NCI-H748 treated with DMSO at 0.1 percent for 48 hours (cell line): ENCODE measurements at regions not wholly inside any gene's neighbourhood (a gene's known extent, or its start where the extent isn't known, plus 50 kb on each side); places are given as distances from the start of the nearest gene placed in this dataset.
"Not testable (repeated sequence)": the region's sequence is repeated elsewhere in the genome, so short reads cannot be mapped to it uniquely, and the experiment has no call there.

Experiments used
- DNase-seq: peaks from one replicate; lab custom pipeline; 2025; lab: John Stamatoyannopoulos, UW

DNA sequence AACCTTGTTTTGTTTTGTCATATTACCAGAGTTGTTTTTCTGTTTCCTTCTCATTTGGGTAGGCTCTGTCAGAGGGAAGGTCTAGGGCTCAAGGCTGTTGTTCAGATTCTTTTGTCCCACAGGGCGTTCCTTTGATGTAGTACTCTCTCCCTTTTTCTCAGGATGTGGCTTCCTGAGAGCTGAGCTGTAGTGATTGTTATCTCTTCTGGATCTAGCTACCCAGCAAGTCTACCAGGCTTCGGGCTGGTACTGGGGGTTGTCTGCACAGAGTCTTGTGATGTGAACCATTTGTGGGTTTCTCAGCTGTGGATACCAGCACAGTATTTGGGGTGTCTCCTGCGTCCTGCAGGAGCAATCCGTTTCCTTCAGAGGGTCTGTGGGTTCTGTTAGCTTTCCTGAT, 74.2 kb upstream of the GNG12 start:
- DNase-seq: not testable (repeated sequence)

GRCh38 chr1:67906015-67906414, 72.7 kb upstream of the GNG12 start:
- DNase-seq: not testable (repeated sequence)

DNA sequence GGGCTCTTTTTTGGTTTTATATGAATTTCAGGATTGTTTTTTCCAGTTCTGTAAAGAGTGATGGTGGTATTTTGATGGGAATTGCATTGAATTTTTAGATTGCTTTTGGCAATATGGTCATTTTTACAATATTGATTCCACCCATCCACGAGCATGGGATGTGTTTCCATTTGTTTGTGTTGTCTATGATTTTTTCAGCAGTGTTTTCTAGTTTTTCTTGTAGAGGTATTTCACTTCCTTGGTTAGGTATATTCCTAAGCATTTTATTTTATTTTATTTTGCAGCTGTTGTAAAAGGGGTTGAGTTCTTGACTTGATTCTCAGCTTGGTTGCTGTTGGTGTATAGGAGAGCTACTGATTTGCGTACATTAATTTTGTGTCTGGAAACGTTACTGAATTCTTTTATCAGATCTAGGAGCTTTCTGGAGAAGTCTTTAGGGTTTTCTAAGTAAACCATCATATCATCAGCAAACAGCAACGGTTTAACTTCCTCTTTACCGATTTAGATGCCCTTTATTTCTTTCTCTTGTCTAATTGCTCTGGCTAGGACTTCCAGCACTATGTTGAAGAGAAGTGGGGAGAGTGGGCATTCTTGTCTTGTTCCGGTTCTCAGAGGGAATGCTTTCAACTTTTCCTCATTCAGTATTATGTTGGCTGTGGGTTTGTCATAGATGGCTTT, 69.4 kb upstream of the GNG12 start:
- DNase-seq: not testable (repeated sequence)

GRCh38 chr1:67898033-67898726, 64.9 kb upstream of the GNG12 start:
- DNase-seq: no peak

DNA sequence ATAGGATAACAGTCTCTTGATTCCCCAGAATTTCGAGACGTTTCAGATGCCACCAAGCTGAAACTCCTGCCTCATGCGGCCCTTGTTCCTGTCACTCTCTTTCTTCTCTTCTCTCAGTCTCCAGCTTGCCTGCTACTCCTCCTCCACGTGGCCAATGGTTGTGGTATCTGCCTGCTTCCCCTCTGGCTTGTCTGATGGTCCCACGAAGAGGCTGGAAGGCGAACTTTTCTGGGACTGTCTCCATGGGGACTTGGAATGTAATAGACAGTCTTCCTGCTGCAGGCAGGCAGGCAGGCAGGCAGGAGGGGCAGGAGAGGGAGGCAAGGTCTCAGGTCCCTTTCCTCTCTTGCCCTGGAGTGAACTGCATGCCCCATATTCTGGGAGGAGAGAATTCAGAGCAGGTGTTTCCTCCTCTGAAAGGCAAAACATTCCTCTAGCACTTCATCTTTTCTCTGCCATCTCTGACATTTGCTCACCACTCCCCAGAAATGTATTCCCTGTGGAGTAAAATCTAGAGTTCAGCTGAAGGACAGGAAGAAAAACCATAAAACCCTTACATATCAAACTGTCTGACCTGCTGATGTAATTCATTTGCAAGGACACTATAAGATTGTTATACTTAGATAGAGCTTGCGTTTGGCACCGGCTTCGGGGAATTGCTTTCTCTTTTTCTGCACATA, 64.1 kb upstream of the GNG12 start:
- no peak for DNase-seq

GRCh38 chr1:67896826-67897225, 63.6 kb upstream of the GNG12 start:
- no peak for DNase-seq

- DNase-seq: no peak
Observed at GRCh38 chr1:67894981-67895735, 61.9 kb upstream of the GNG12 start.

DNA sequence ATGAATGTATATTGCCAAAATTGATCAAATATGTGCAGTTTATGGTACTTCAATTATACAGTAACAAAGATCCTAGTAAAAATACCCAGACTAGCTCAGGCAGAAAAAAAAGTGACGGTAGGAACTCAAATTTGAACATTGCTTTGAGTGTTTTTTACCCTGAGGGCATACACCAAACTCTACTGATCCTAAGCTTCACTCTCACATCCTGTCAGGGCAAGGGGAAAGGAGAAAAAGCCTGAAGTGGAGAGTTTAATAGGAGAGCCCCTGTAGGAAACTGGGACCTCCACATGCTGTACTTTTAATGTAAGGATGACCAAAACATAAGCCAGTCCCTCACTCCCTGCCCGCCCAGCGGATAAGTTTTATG, 59.8 kb upstream of the GNG12 start:
- DNase-seq: no peak

GRCh38 chr1:67892476-67893125, 59.3 kb upstream of the GNG12 start:
- no peak for DNase-seq

DNA sequence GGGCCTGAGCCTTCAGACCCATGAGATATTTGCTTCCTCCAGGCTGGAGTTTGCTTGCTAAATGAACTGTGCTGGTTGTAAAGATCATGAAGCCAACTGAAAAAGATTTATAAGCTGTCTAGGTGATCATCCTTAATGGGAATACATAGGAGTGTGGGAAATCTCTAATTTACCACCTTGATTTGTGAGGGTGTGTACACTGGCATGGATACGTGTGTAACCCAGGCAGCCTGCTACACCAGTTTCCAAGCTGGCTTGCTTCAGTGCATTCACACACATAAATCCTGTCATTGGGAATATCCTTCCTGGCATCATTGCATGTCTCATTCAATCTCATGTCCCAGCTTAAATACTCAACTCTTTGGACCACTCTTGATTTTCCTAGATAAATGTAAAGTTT, 57.6 kb upstream of the GNG12 start:
- no peak for DNase-seq

- DNase-seq: no peak
Observed at GRCh38 chr1:67889953-67890567, 56.8 kb upstream of the GNG12 start.

DNA sequence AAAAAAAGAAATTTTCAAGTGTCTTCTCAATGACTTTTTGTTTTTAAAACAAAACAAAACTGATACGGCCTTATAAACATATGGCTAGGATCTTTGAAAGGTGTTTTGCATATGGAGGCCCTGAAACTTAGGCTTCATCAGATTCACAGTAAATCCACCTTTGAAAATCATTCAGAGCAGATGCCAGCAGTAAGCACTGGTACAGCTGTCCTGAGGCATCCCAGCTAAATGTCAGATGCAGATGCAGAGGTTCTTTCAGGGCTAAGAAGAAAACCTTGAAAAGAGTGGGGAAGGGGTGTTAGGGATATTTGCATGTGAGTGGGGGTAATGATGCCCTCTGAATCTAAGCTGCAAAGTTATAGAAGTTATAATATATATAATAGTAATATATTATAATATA, 56.2 kb upstream of the GNG12 start:
- no peak for DNase-seq

DNA sequence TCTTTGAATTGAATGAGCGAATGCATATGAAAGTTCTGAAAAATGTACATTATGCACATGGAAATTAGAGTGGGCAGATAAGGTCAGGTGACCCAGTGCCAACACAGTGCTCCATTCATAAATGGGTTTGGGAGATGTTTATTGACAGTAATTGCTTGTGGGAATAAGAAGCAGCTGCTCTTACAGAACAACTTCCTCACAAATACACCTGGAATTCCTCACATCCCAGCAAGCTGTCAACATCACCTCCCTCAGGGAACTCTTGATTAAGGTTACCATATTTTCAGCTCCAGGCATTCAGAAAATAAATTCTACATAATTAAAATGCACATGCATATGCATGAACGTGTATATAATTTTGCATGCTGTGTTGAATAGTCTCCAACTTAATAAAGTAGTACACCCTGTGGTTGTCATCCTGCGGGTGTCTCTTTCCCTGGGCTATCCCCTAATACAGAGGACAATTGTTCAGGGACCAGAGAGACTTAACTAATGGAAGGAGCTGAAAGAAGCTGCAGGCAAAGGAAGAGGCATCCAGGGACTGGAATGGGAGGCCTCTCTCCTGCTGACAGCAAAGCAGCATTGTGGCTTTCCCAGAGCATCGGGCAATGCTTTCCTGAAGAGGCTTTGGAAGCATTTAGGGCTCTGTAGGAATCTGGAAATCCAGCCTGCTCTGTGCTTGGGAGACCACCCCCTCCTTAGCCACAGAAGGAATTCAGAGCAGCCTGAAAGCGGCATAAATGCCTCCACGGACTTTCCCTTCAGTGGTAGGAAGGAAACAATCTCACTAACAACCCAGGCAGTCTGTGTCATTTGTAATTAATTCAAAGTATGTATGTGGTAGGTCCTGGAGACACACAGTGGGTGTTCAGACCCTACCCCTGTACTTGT, 55.2 kb upstream of the GNG12 start:
- DNase-seq: peak; percentile 7

DNA sequence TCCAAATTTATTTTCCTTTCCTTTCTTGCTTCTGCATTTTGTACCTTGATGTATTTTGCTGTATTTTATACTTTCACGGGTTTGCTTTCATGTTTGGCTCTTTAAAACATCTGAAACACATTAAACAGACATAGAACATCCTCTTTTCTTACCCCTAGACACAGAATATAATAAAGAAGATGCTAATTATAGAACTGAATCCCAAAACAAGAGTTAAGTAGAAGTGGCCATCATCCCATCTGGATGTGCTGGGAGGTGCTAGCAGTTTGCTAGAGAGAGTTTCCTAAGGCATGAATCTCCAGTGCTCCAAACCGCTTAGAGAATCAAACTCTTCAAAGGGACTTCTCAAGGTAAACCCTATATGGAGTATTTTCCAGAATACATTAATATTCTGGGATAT, 53.9 kb upstream of the GNG12 start:
- DNase-seq: no peak

GRCh38 chr1:67886076-67886475, 52.8 kb upstream of the GNG12 start:
- DNase-seq: no peak

GRCh38 chr1:67883069-67883468, 49.8 kb upstream of the GNG12 start:
- no peak for DNase-seq
